Astrocyte (in vitro differentiated cells and primary cell): ENCODE measurements at regions not wholly inside any gene's neighbourhood (a gene's known extent, or its start where the extent isn't known, plus 50 kb on each side); places are given as distances from the start of the nearest gene placed in this dataset.

Experiments used
- DNase-seq: peaks from one replicate; pipeline ENCODE4 v3.0.0-alpha.2; 2010; ENCODE audit warnings: low read depth
- FAIRE-seq: peaks from 2 replicates; lab custom pipeline; 2011; peaks lifted over from hg19 to GRCh38; lab: Jason Lieb, UNC
- H2AFZ ChIP-seq: 2 replicates; pipeline ENCODE4 v1.6.0; 2012; ENCODE audit warnings: low read depth, low read length, inconsistent platforms
- H3K27ac ChIP-seq: 2 replicates; pipeline ENCODE4 v1.5.1; 2011; ENCODE audit warnings: low read depth, low read length, inconsistent platforms
- H3K27me3 ChIP-seq: 2 replicates; pipeline ENCODE4 v1.6.0; 2011; ENCODE audit warnings: low read length, inconsistent platforms; ENCODE audit not compliant: insufficient read depth
- H3K36me3 ChIP-seq: 2 replicates; pipeline ENCODE4 v1.5.1; 2011; ENCODE audit warnings: low read length, inconsistent platforms; ENCODE audit not compliant: insufficient read depth
- H3K4me1 ChIP-seq: 2 replicates; pipeline ENCODE4 v1.5.1; 2011; ENCODE audit warnings: low read length, inconsistent platforms; ENCODE audit not compliant: insufficient read depth
- H3K4me2 ChIP-seq: 2 replicates; pipeline ENCODE4 v1.6.0; 2012; ENCODE audit warnings: low read length, inconsistent platforms
- H3K4me3 ChIP-seq: 2 replicates; pipeline ENCODE4 v1.5.1; 2011; ENCODE audit warnings: low read depth, mild to moderate bottlenecking, low read length, inconsistent platforms; ENCODE audit not compliant: insufficient read depth
- H3K79me2 ChIP-seq: 2 replicates; pipeline ENCODE4 v1.6.0; 2012; ENCODE audit warnings: mild to moderate bottlenecking, low read length, inconsistent platforms; ENCODE audit not compliant: insufficient read depth
- H3K9ac ChIP-seq: 2 replicates; pipeline ENCODE4 v1.6.0; 2012; ENCODE audit warnings: mild to moderate bottlenecking, low read length, inconsistent platforms
- H3K9me3 ChIP-seq: 2 replicates; pipeline ENCODE4 v1.5.1; 2012; ENCODE audit warnings: low read depth, mild to moderate bottlenecking, low read length, inconsistent platforms; ENCODE audit not compliant: insufficient read depth
- H4K20me1 ChIP-seq: 2 replicates; pipeline ENCODE4 v1.6.0; 2012; ENCODE audit warnings: low read length, inconsistent platforms; ENCODE audit not compliant: insufficient read depth
- H3K27ac Mint-ChIP-seq: one replicate; pipeline ENCODE4 v1.8.0; 2021; ENCODE audit warnings: mild to moderate bottlenecking, mixed read lengths; ENCODE audit not compliant: unreplicated experiment
- H3K27me3 Mint-ChIP-seq: one replicate; pipeline ENCODE4 v1.8.0; 2021; ENCODE audit warnings: low read depth, mixed read lengths; ENCODE audit not compliant: unreplicated experiment
- H3K36me3 Mint-ChIP-seq: one replicate; pipeline ENCODE4 v1.8.0; 2021; ENCODE audit warnings: low read depth, mixed read lengths; ENCODE audit not compliant: unreplicated experiment
- H3K4me1 Mint-ChIP-seq: one replicate; pipeline ENCODE4 v1.8.0; 2021; ENCODE audit warnings: low read depth, mixed read lengths; ENCODE audit not compliant: unreplicated experiment
- H3K4me3 Mint-ChIP-seq: one replicate; pipeline ENCODE4 v1.8.0; 2021; ENCODE audit warnings: mild to moderate bottlenecking, moderate library complexity, mixed read lengths; ENCODE audit not compliant: unreplicated experiment
- H3K9me3 Mint-ChIP-seq: one replicate; pipeline ENCODE4 v1.8.0; 2021; ENCODE audit warnings: mild to moderate bottlenecking, mixed read lengths; ENCODE audit not compliant: unreplicated experiment
- EZH2 ChIP-seq: IDR thresholded peaks from 2 replicates; pipeline ENCODE4 v1.6.1; 2012; ENCODE audit warnings: mild to moderate bottlenecking, low read length, inconsistent platforms; ENCODE audit not compliant: insufficient read depth
- TF ChIP-seq, protein P1 (sequence below): IDR thresholded peaks from 2 replicates; pipeline ENCODE4 v1.5.1; 2011; ENCODE audit warnings: low read depth, mild to moderate bottlenecking, inconsistent platforms, low read length, moderate library complexity; ENCODE audit not compliant: insufficient read depth

DNA sequence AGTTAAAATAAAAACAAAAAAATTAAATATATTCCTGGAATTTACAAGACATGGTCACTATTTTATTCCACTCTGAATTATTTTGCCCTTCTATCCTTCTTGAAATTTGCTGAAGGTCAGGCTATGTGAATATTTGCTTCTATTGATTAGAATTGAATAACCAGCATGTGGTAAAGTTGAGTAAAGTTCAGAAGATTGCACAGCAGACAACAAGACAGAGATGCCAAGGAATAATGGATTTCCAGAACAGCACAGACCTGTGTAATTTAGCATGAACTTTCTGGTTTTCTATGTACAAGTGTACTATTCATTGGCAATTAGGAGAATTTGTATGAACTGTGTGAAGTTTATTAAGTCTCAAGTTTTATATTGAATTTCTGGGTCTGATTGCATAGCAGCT is 352.4 kb downstream of the TBC1D32 start:
- DNase-seq (no peak), FAIRE-seq (no peak)
- no peak overlapping the region for H3K4me3 Mint-ChIP-seq
- no peak overlapping the region for H3K4me3 ChIP-seq
- H3K9ac ChIP-seq: no peak overlapping the region
- no peak overlapping the region for H2AFZ ChIP-seq
- TF ChIP-seq EZH2: no peak
- TF ChIP-seq, protein P1, sequence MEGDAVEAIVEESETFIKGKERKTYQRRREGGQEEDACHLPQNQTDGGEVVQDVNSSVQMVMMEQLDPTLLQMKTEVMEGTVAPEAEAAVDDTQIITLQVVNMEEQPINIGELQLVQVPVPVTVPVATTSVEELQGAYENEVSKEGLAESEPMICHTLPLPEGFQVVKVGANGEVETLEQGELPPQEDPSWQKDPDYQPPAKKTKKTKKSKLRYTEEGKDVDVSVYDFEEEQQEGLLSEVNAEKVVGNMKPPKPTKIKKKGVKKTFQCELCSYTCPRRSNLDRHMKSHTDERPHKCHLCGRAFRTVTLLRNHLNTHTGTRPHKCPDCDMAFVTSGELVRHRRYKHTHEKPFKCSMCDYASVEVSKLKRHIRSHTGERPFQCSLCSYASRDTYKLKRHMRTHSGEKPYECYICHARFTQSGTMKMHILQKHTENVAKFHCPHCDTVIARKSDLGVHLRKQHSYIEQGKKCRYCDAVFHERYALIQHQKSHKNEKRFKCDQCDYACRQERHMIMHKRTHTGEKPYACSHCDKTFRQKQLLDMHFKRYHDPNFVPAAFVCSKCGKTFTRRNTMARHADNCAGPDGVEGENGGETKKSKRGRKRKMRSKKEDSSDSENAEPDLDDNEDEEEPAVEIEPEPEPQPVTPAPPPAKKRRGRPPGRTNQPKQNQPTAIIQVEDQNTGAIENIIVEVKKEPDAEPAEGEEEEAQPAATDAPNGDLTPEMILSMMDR: no peak
- H3K4me2 ChIP-seq: no peak overlapping the region
- H3K4me1 Mint-ChIP-seq: no peaks in the 10 kb centered on the region
- no peaks in the 10 kb centered on the region for H3K9me3 Mint-ChIP-seq
- H3K27ac Mint-ChIP-seq: no peak overlapping the region
- H3K27ac ChIP-seq: no peak overlapping the region
- H4K20me1 ChIP-seq: no peaks in the 10 kb centered on the region
- H3K36me3 ChIP-seq: no peaks in the 10 kb centered on the region
- no peaks in the 10 kb centered on the region for H3K4me1 ChIP-seq
- no peaks in the 10 kb centered on the region for H3K9me3 ChIP-seq
- no peaks in the 10 kb centered on the region for H3K36me3 Mint-ChIP-seq
- H3K79me2 ChIP-seq: no peaks in the 10 kb centered on the region
- no peaks in the 10 kb centered on the region for H3K27me3 Mint-ChIP-seq
- no peaks in the 10 kb centered on the region for H3K27me3 ChIP-seq

DNA sequence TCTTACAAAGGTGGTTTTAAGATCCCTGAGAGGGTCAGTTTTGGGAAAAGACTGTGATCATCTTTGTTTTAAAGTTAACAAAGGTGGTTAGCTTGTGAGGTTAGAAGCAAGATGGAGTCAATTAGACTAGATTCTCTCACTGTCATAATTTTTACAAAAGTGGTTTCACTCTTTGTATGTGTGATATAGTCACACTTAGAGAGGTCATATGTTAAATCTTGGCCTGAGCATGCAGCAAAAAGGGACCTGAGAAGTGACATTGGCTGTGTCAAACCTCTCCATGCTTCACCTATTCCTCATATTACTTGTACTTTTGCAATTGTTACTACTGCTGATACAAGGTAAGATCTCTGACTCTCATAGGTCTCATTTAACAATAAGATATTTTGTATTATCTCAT is 368.0 kb downstream of the TBC1D32 start:
- no peak overlapping the region for H3K4me3 Mint-ChIP-seq
- no peak for TF ChIP-seq EZH2
- TF ChIP-seq, protein P1: no peak
- H3K9ac ChIP-seq: no peak overlapping the region
- H3K27me3 Mint-ChIP-seq: no peaks in the 10 kb centered on the region
- no peaks in the 10 kb centered on the region for H3K4me1 Mint-ChIP-seq
- H3K79me2 ChIP-seq: no peaks in the 10 kb centered on the region
- no peaks in the 10 kb centered on the region for H3K9me3 ChIP-seq
- H3K36me3 Mint-ChIP-seq: no peaks in the 10 kb centered on the region
- no peaks in the 10 kb centered on the region for H3K36me3 ChIP-seq
- no peak for DNase-seq
- no peaks in the 10 kb centered on the region for H3K9me3 Mint-ChIP-seq
- no peak overlapping the region for H3K4me3 ChIP-seq
- no peak overlapping the region for H3K27ac ChIP-seq
- no peaks in the 10 kb centered on the region for H4K20me1 ChIP-seq
- H3K4me1 ChIP-seq: no peaks in the 10 kb centered on the region
- no peak overlapping the region for H3K27ac Mint-ChIP-seq
- no peak overlapping the region for H2AFZ ChIP-seq
- H3K4me2 ChIP-seq: no peak overlapping the region
- H3K27me3 ChIP-seq: no peaks in the 10 kb centered on the region
- FAIRE-seq: no peak

DNA sequence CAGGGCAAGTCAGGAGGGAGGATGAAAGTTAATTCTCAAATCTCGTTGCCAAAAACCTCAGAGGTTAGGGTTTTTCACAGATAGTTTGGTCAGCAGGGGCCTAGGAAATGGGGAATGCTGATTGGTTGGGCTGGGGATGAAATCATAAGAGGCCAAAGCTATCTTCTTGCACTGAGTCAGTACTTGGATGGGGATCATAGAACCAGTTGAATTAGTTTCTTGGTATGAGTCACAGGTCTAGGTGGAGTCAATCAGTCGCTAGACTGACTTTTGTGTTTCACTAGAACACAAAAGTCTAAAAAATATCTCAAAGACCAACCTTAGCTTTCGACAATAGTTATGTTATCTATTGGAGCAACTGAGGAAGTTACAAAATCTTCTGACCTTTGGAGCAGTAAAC is 368.5 kb downstream of the TBC1D32 start:
- Histone ChIP-seq H3K27me3 (no peaks in the 10 kb centered on the region), H3K79me2 (no peaks in the 10 kb centered on the region), H3K27ac (no peak overlapping the region), H2AFZ (no peak overlapping the region), H3K9ac (no peak overlapping the region), H3K4me2 (no peak overlapping the region), H4K20me1 (no peaks in the 10 kb centered on the region), H3K9me3 (no peaks in the 10 kb centered on the region), H3K4me3 (no peak overlapping the region), H3K36me3 (no peaks in the 10 kb centered on the region), H3K4me1 (no peaks in the 10 kb centered on the region)
- Mint-ChIP-seq H3K27ac (no peak overlapping the region), H3K4me1 (no peaks in the 10 kb centered on the region), H3K4me3 (no peak overlapping the region), H3K27me3 (no peaks in the 10 kb centered on the region), H3K36me3 (no peaks in the 10 kb centered on the region), H3K9me3 (no peaks in the 10 kb centered on the region)
- TF ChIP-seq, protein P1: no peak
- no peak for TF ChIP-seq EZH2
- DNase-seq (peak; percentile 8), FAIRE-seq (no peak)
